SK-N-SH (cell line): ENCODE measurements at regions not wholly inside any gene's neighbourhood (a gene's known extent, or its start where the extent isn't known, plus 50 kb on each side); places are given as distances from the start of the nearest gene placed in this dataset.

Experiments
- CTCF ChIA-PET: fragments of 300-600, 350-600 bp; formaldehyde crosslinking; extraction: SDS; loops from one replicate; lab custom pipeline; 2021; lab: Yijun Ruan, JAX
- POLR2A ChIA-PET: fragments of 350-600 bp; sonication (Branson Sonifier 250); formaldehyde crosslinking; extraction: SDS; loops from one replicate; lab custom pipeline; 2020; ENCODE audit warnings: antibody characterized with exemption, inconsistent platforms; lab: Yijun Ruan, JAX
- DNase-seq: peaks from one replicate; pipeline ENCODE4 v3.0.0; 2012
- H2AFZ ChIP-seq: fragments of 200-600 bp; sonication (generic); 2 replicates; pipeline ENCODE4 v1.8.1; 2016; ENCODE audit warnings: antibody characterized with exemption, mild to moderate bottlenecking, low read depth
- H3F3A ChIP-seq: fragments of 200-600 bp; sonication (generic); replicated peaks from 2 replicates; pipeline ENCODE3; 2016; ENCODE audit warnings: antibody characterized with exemption, mild to moderate bottlenecking; ENCODE audit not compliant: insufficient read depth
- H3K27ac ChIP-seq, 2 experiments: fragments of 200-500 bp in 1 of 2; fragments of 200-600 bp in 1 of 2; sonication (Bioruptor generic) in 1 of 2; sonication (generic), shearing (Covaris generic) in 1 of 2; 2 replicates each; pipeline versions ENCODE4 v1.5.1 to v1.6.1; 2014 to 2016; ENCODE audit warnings: low read depth in 2 of 2, inconsistent platforms in 1 of 2, low read length in 1 of 2, mild to moderate bottlenecking in 1 of 2, mixed read lengths in 1 of 2
- H3K27me3 ChIP-seq: fragments of 200-600 bp; sonication (generic), shearing (Covaris generic); 2 replicates; pipeline ENCODE4 v1.6.1; 2016; ENCODE audit warnings: mixed run types; ENCODE audit not compliant: insufficient read depth
- H3K36me3 ChIP-seq, 2 experiments: fragments of 200-500 bp in 1 of 2; fragments of 200-600 bp in 1 of 2; sonication (Bioruptor generic) in 1 of 2; sonication (generic) in 1 of 2; replicated peaks in 1 of 2; 2 replicates each; pipeline versions ENCODE3 to v1.5.1; 2014 to 2016; ENCODE audit warnings: low read length in 1 of 2, mild to moderate bottlenecking in 1 of 2; ENCODE audit not compliant: insufficient read depth in 2 of 2, control insufficient read depth in 1 of 2
- H3K4me1 ChIP-seq, 2 experiments: fragments of 200-500 bp in 1 of 2; fragments of 200-600 bp in 1 of 2; sonication (Bioruptor generic) in 1 of 2; sonication (generic), shearing (Covaris generic) in 1 of 2; 2 replicates each; pipeline versions ENCODE4 v1.5.1 to v1.6.1; 2014 to 2016; ENCODE audit warnings: low read depth in 1 of 2, low read length in 1 of 2, mixed run types in 1 of 2; ENCODE audit not compliant: insufficient read depth in 2 of 2, control insufficient read depth in 1 of 2
- H3K4me2 ChIP-seq: fragments of 200-600 bp; sonication (generic), shearing (Covaris generic); 2 replicates; pipeline ENCODE4 v1.6.1; 2017; ENCODE audit warnings: mixed run types
- H3K4me3 ChIP-seq, 2 experiments: fragments of 200-500 bp in 1 of 2; fragments of 200-600 bp in 1 of 2; sonication (Bioruptor generic) in 1 of 2; sonication (generic), shearing (Covaris generic) in 1 of 2; 2 replicates each; pipeline versions ENCODE4 v1.5.1 to v1.8.1; 2014 to 2016; ENCODE audit warnings: low read depth in 2 of 2, inconsistent platforms in 1 of 2, low read length in 1 of 2, mild to moderate bottlenecking in 1 of 2, mixed read lengths in 1 of 2, moderate library complexity in 1 of 2
- H3K79me2 ChIP-seq: fragments of 200-600 bp; sonication (generic); 2 replicates; pipeline ENCODE4 v1.8.1; 2017; ENCODE audit warnings: mild to moderate bottlenecking; ENCODE audit not compliant: insufficient read depth
- H3K9ac ChIP-seq: fragments of 200-600 bp; sonication (generic); 2 replicates; pipeline ENCODE4 v1.6.1; 2017; ENCODE audit warnings: mixed run types
- H3K9me2 ChIP-seq: fragments of 200-600 bp; sonication (generic); 2 replicates; pipeline ENCODE4 v1.6.1; 2017; ENCODE audit warnings: mixed run types
- H3K9me3 ChIP-seq: fragments of 200-600 bp; sonication (generic); 2 replicates; pipeline ENCODE4 v1.6.1; 2017; ENCODE audit warnings: mixed run types, mild to moderate bottlenecking, moderate library complexity
- H4K20me1 ChIP-seq: fragments of 200-600 bp; sonication (generic); 2 replicates; pipeline ENCODE4 v1.6.1; 2017; ENCODE audit warnings: mild to moderate bottlenecking, mixed run types; ENCODE audit not compliant: insufficient read depth
- CHD2 ChIP-seq: fragments of 150-350 bp; IDR thresholded peaks from 2 replicates; pipeline ENCODE4 v1.6.1; 2018; ENCODE audit warnings: low read length; ENCODE audit not compliant: partially characterized antibody
- CTCF ChIP-seq: fragments of 200-600 bp; sonication (generic); IDR thresholded peaks from 2 replicates; pipeline ENCODE4 v1.6.1; 2017; ENCODE audit warnings: antibody characterized with exemption, mild to moderate bottlenecking, moderate library complexity
- EP300 ChIP-seq, 2 experiments: IDR thresholded peaks; 2 replicates each; pipeline versions ENCODE4 v1.4.0 to v1.6.1; 2012; ENCODE audit warnings: borderline replicate concordance in 1 of 2, low read depth in 1 of 2, low read length in 1 of 2
- FOXM1 ChIP-seq: IDR thresholded peaks from 2 replicates; pipeline ENCODE4 v1.4.0; 2012; ENCODE audit warnings: low read depth, mild to moderate bottlenecking
- IRF3 ChIP-seq: fragments of 150-350 bp; IDR thresholded peaks from 2 replicates; pipeline ENCODE4 v1.6.1; 2016; ENCODE audit warnings: mild to moderate bottlenecking, low read depth, low read length
- MXI1 ChIP-seq: IDR thresholded peaks from 2 replicates; pipeline ENCODE4 v1.6.1; 2012; ENCODE audit warnings: mild to moderate bottlenecking, low read depth, low read length, improper control_type of control experiment
- NRF1 ChIP-seq: IDR thresholded peaks from 2 replicates; pipeline ENCODE4 v1.6.1; 2012; ENCODE audit warnings: low read depth, mild to moderate bottlenecking, low read length
- RCOR1 ChIP-seq: fragments of 150-350 bp; IDR thresholded peaks from 2 replicates; pipeline ENCODE4 v1.6.1; 2017; ENCODE audit warnings: antibody characterized with exemption, low read length
- REST ChIP-seq: IDR thresholded peaks from 2 replicates; pipeline ENCODE4 v1.6.1; 2012; ENCODE audit warnings: mild to moderate bottlenecking, low read depth, low read length, moderate library complexity
- RFX5 ChIP-seq: IDR thresholded peaks from 2 replicates; pipeline ENCODE4 v1.6.1; 2012; ENCODE audit warnings: mild to moderate bottlenecking, improper control_type of control experiment, low read length
- RXRA ChIP-seq: IDR thresholded peaks from 2 replicates; pipeline ENCODE4 v1.4.0; 2012; ENCODE audit warnings: low read depth, mild to moderate bottlenecking, borderline replicate concordance
- SIN3A ChIP-seq: IDR thresholded peaks from 2 replicates; pipeline ENCODE4 v1.6.1; 2012; ENCODE audit warnings: low read depth, mild to moderate bottlenecking, low read length, moderate library complexity, borderline replicate concordance
- SMC3 ChIP-seq: IDR thresholded peaks from 2 replicates; pipeline ENCODE4 v1.6.1; 2012; ENCODE audit warnings: low read depth, low read length, improper control_type of control experiment
- TCF12 ChIP-seq: IDR thresholded peaks from 2 replicates; pipeline ENCODE4 v1.4.0; 2012
- WGBS: methylation state at CpG from one replicate; pipeline ENCODE4 v1.1.6; 2017; ENCODE audit warnings: low lambda C conversion rate; 5-methylcytosine and 5-hydroxymethylcytosine counted together

GRCh38 chr15:47839233-47839825 lies 122.0 kb downstream of the SEMA6D start (continued):
- no peak for TF ChIP-seq RCOR1

GRCh38 chr15:47843124-47843663 lies 125.9 kb downstream of the SEMA6D start:
- no peak for DNase-seq
- Histone ChIP-seq H3K4me3 (no peak overlapping the region), H3K27me3 (no peaks in the 10 kb centered on the region), H3F3A (no peaks in the 10 kb centered on the region), H3K9me2 (no peaks in the 10 kb centered on the region), H3K79me2 (no peaks in the 10 kb centered on the region), H3K27ac (no peak overlapping the region), H4K20me1 (no peaks in the 10 kb centered on the region), H3K9ac (no peak overlapping the region), H3K36me3 (no peaks in the 10 kb centered on the region), H3K4me2 (no peak overlapping the region), H3K9me3 (no peaks in the 10 kb centered on the region), H2AFZ (no peak overlapping the region)
- ChIA-PET POLR2A (interaction anchor here (0.7 kb wide), 1 partner anchor 72 kb away, joined by 4 read pairs; no protein-coding TSS in a partner anchor), CTCF (interaction anchor here (1.0 to 1.2 kb wide), 2 partner anchors 14 to 27 kb away, joined by 3 read pairs; no protein-coding TSS in a partner anchor)
- TF ChIP-seq TCF12 = no peak
- no peak for TF ChIP-seq CTCF
- no peak for TF ChIP-seq FOXM1
- no peak for TF ChIP-seq RXRA
- TF ChIP-seq EP300 (IDR thresholded peaks at IDR 0.05; ENCODE audit: borderline replicate concordance in 1 of 2, low read depth in 1 of 2, low read length in 1 of 2) = no peak
- TF ChIP-seq RFX5 = no peak
- no peak for TF ChIP-seq CHD2
- no peak for TF ChIP-seq IRF3
- no peak for TF ChIP-seq REST
- TF ChIP-seq SMC3 = no peak
- no peak for TF ChIP-seq MXI1
- TF ChIP-seq NRF1 = no peak
- TF ChIP-seq SIN3A = no peak
- TF ChIP-seq, all 33 proteins: peak for 0
- no peaks in the 10 kb centered on the region; a peak in 1 of 4 replicates for H3K4me1 ChIP-seq
- 54% methylated on average over 4 of the region's 4 CpGs for WGBS
